A549 (cell line): ENCODE measurements at regions not wholly inside any gene's neighbourhood (a gene's known extent, or its start where the extent isn't known, plus 50 kb on each side); places are given as distances from the start of the nearest gene placed in this dataset.
"Not testable (repeated sequence)": the region's sequence is repeated elsewhere in the genome, so short reads cannot be mapped to it uniquely, and the experiment has no call there.

Experiments used
- ATAC-seq, 2 experiments: fragments of 200-7000 bp in 1 of 2; fragments of >200 bp in 1 of 2; cut with Nextera tagmentation in 1 of 2; cut with Tn5 transposase in 1 of 2; 3 replicates each; pipeline versions ENCODE4 v1.8.0 to v1.9.1; 2018 to 2020; ENCODE audit warnings: mild to moderate bottlenecking in 1 of 2, moderate library complexity in 1 of 2
- CTCF ChIA-PET: fragments of 300-600 bp; sonication (Branson Sonifier 250); formaldehyde crosslinking; extraction: SDS; loops from one replicate; lab custom pipeline; 2021; ENCODE audit warnings: antibody characterized with exemption, inconsistent platforms; lab: Yijun Ruan, JAX
- POLR2A ChIA-PET: fragments of 350-600 bp; formaldehyde crosslinking; extraction: SDS; loops from one replicate; lab custom pipeline; 2021; ENCODE audit warnings: antibody characterized with exemption, inconsistent platforms; lab: Yijun Ruan, JAX
- DNase-seq, 2 experiments: peaks; one replicate each; pipeline versions ENCODE4 v3.0.0 to v3.0.0-alpha.2; 2011 to 2016; ENCODE audit warnings: low read depth in 1 of 2, low spot score in 1 of 2
- FAIRE-seq: peaks from 2 replicates; lab custom pipeline; 2011; peaks lifted over from hg19 to GRCh38; lab: Jason Lieb, UNC
- H3K27ac ChIP-seq, 2 experiments: fragments of >200 bp; sonication (Bioruptor Twin); formaldehyde crosslinking; 3 replicates each; pipeline ENCODE4 v1.5.1; 2016 to 2017
- H3K4me1 ChIP-seq: fragments of >200 bp; sonication (Bioruptor Twin); formaldehyde crosslinking; 3 replicates; pipeline ENCODE4 v1.6.1; 2016
- H3K4me2 ChIP-seq: fragments of >200 bp; sonication (Bioruptor Twin); formaldehyde crosslinking; 3 replicates; pipeline ENCODE4 v1.6.1; 2016
- H3K4me3 ChIP-seq: fragments of >200 bp; sonication (Bioruptor Twin); formaldehyde crosslinking; 3 replicates; pipeline ENCODE4 v1.5.1; 2016
- H3K9me3 ChIP-seq: fragments of >200 bp; sonication (Bioruptor Twin); formaldehyde crosslinking; 3 replicates; pipeline ENCODE4 v1.6.1; 2016
- MAFK ChIP-seq: fragments of 450-650 bp; IDR thresholded peaks from 2 replicates; pipeline ENCODE4 v1.6.1; 2014; ENCODE audit not compliant: partially characterized antibody
- RFX5 ChIP-seq: fragments of 450-650 bp; IDR thresholded peaks from 2 replicates; pipeline ENCODE4 v1.7.1; 2014; ENCODE audit warnings: antibody characterized with exemption, mild to moderate bottlenecking, moderate library complexity
- WGBS: methylation state at CpG from one replicate; pipeline ENCODE4 v1.1.6; 2017; ENCODE audit errors: missing lambda C conversion rate; 5-methylcytosine and 5-hydroxymethylcytosine counted together
- TF ChIP-seq, protein P1 (sequence below): IDR thresholded peaks from 2 replicates; pipeline ENCODE4 v1.6.1; 2012

DNA sequence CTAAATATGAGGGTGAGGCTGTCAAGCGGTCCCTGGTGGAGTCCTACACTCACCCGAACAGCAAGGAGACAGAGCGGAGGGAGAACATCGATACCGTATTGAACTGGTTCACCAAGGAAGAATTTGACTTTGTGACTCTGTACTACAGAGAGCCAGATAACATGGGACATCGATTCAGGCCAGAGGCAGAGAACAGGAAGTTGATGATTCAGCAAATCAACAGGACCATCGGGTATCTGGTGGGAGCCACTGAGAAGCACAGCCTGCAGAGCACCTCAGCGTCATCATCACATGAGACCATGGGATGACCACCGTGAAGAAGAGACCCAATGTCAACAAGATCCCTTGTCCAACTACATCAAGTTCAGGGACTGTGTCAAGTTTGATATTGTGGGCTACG lies 67.5 kb upstream of the ROPN1B start:
- ATAC-seq, CTCF ChIA-PET, FAIRE-seq, POLR2A ChIA-PET, H3K4me3 ChIP-seq, DNase-seq, H3K4me2 ChIP-seq, H3K4me1 ChIP-seq, H3K27ac ChIP-seq, H3K9me3 ChIP-seq: not testable (repeated sequence)
- 77% methylated on average over 9 of the region's 10 CpGs for WGBS
- TF ChIP-seq MAFK = peak; percentile 53

DNA sequence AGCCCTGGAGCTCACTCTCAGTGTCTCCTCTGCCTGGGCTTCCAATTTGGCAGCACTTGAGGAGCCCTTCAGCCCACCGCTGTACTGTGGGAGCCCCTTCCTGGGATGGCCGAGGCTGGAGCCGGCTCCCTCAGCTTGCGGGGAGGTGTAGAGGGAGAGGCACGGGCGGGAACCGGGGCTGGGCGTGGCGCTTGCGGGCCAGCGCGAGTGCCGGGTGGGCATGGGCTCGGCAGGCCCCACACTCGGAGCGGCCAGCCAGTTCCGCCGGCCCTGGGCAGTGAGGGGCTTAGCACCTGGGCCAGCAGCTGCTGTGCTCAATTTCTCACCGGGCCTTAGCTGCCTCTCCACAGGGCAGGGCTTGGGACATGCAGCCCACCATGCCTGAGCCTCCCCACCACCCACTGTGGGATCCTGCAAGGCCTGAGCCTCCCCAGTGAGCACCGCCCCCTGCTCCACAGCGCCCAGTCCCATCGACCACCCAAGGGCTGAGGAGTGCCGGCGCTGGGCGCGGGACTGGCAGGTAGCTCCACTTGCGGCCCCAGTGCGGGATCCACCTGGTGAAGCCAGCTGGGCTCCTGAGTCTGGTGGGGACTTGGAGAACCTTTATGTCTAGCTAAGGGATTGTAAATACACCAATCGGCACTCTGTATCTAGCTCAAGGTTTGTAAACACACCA lies 65.1 kb upstream of the ROPN1B start:
- H3K27ac ChIP-seq, H3K4me2 ChIP-seq, ATAC-seq, FAIRE-seq, POLR2A ChIA-PET, CTCF ChIA-PET, DNase-seq, H3K9me3 ChIP-seq, H3K4me1 ChIP-seq, H3K4me3 ChIP-seq: not testable (repeated sequence)
- 89% methylated on average over 9 of the region's 29 CpGs for WGBS

DNA sequence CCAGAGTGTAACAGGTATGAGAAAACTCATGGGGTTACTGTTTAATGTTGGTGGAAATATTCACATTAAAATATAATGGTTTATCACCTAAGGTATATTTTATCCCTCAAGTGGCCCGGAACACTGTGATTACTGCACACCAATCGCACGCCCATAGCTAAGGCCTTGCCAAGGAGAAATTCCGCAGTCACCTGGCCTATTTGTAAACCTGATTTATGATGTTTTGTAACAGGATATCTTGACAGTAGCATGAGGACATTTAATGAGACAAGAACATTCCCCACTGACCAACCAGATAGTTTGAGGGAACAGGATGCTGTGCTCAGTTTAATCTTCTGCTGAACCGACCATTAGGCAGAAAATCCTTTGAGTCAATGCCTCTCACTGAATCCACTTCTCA lies 61.7 kb upstream of the ROPN1B start:
- H3K9me3 ChIP-seq, DNase-seq, CTCF ChIA-PET, POLR2A ChIA-PET, H3K4me2 ChIP-seq, ATAC-seq, H3K4me3 ChIP-seq, H3K4me1 ChIP-seq, H3K27ac ChIP-seq, FAIRE-seq: not testable (repeated sequence)
- whole genome bisulfite sequencing = 76% methylated on average over 5 of the region's 5 CpGs

DNA sequence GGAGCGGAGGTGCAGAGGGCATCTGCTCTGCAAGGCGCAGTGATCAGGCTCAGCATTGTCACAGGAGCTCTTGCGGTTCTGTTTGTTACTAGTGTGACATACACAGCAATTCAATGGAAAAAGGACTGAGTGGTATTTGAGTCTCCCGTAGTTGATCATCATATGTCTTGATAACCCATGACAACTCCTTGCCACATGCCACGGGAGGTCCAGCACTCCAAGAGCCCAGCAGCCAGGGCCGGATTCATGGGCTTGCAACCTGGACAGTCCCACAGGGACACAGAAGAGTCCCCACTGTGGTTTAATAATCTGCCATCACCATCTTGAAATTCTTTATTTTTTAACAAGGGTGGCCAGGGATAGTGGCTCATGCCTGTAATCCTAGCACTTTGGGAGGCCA lies 58.1 kb upstream of the ROPN1B start:
- H3K4me2 ChIP-seq, H3K4me3 ChIP-seq, ATAC-seq, FAIRE-seq, DNase-seq, H3K4me1 ChIP-seq, POLR2A ChIA-PET, H3K27ac ChIP-seq, CTCF ChIA-PET, H3K9me3 ChIP-seq: not testable (repeated sequence)
- WGBS = 86% methylated on average over 6 of the region's 6 CpGs

DNA sequence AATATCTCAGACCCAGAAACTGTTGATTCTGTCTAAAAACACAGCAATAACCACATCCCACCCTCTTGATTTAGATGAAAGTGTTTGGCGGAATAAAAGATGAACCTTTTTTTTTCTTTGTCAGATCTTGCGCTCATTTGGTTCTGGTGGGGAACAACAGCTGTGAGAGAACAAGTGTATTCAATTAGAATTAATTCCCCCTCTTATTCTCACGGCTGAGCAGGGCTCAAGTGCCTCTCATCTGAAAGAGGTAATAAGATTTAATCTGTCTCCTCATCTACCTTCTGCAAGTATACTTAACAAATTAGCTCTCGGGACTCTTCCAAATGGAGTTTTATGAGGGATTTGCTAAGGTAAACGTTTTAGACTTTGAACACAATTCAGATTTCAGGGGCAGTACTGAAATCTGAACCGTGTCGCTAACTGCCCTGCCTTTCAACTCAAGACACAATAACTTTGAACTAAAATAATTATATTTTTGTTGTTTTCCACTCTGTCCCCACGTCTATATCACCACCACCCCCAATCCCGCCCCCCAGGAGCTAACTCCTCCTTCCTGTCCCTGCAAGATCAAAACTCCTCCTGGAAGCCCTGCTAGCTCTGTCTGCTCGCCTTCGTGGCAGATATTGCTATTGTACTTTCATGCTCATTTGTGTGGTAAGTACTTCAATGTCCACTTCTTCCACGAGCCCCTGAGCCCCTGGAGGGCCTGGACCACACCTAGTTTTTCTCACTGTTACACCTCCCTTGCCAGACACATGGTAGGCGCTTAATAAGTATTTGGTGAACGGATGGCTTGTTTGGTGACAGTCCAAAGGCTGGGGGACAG lies 54.2 kb upstream of the ROPN1B start:
- H3K4me3 ChIP-seq = peak overlapping the region; percentile 59
- H3K9me3 ChIP-seq, ATAC-seq, FAIRE-seq, CTCF ChIA-PET, H3K4me1 ChIP-seq, POLR2A ChIA-PET: not testable (repeated sequence)
- DNase-seq = peak in 1 of 2 experiments; percentile 17
- peak overlapping the region; percentile 79 for H3K4me2 ChIP-seq
- peak overlapping the region; percentile 58 to 86 for H3K27ac ChIP-seq
- WGBS = 29% methylated on average over 10 of the region's 14 CpGs

DNA sequence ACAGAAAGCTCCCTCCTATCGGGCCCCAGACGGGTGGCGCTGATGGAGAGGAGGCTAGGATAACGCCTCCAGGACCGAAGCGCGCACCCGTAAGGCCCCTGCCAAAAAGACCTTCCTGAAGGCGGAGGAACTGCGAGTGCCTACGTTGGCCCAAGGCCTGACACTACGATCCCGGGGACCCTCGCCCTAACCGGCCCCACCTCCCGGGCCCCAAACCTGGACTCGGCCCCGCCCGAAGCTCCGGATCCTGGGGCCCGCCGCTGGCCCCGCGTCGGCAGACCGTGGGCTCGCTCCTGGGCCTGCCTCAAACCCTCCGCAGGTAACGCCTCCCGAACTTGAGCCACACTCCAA lies 53.6 kb upstream of the ROPN1B start:
- H3K4me1 ChIP-seq, POLR2A ChIA-PET, CTCF ChIA-PET, FAIRE-seq, H3K9me3 ChIP-seq, ATAC-seq: not testable (repeated sequence)
- Histone ChIP-seq H3K27ac (peak overlapping the region; percentile 58 to 86), H3K4me3 (peak overlapping the region; percentile 59), H3K4me2 (peak overlapping the region; percentile 79)
- WGBS = 0% methylated on average over 15 of the region's 30 CpGs
- DNase-seq = peak in 1 of 2 experiments; percentile 18

DNA sequence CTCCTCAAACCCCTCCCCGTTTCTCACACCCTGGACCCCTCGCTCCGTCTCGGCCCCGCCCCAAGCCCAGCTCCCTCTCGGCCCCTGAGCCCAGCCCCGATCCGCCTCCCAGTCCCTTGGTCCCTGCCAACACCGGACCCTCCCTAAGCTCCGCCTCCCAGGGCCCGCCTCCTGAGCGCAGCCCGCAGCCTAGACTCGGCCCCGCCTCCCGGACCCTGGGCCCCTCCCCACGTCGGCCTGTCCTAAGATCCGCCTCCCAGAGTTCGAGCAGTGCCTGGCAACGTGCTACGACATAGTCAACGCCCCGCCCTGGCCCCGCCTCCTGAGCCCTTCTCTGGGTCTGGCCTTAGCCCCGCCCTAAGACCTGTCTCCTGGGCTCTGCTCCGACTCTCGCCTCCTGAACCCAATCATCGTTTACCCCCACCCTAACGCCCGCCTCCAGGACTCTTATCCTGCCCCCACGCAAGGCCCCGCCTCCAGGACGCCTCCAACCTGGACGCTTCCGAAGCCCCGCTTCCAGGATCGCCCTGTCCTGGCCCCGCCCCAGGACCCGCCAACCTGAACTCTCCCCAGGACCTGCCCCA lies 53.1 kb upstream of the ROPN1B start:
- FAIRE-seq, H3K9me3 ChIP-seq, CTCF ChIA-PET, H3K4me1 ChIP-seq, POLR2A ChIA-PET: not testable (repeated sequence)
- TF ChIP-seq RFX5 = peak; percentile 67; the same call in 1 of the 2 replicates
- TF ChIP-seq, protein P1, sequence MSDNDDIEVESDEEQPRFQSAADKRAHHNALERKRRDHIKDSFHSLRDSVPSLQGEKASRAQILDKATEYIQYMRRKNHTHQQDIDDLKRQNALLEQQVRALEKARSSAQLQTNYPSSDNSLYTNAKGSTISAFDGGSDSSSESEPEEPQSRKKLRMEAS = 0 out of 2 replicates have a peak, but pooled peaks have one; percentile 25
- ATAC-seq (peak; percentile 85 to 89), DNase-seq (peak; percentile 25 to 96)
- no CpG with 5 or more reads among the region's 40 CpGs for WGBS
- H3K4me2 ChIP-seq = peak overlapping the region; percentile 79; the same call in 1 of the 3 replicates
- peak overlapping the region; percentile 59 for H3K4me3 ChIP-seq
- H3K27ac ChIP-seq = peak overlapping the region; percentile 58 to 86
